ENCODE measurements at regions not wholly inside any gene's neighbourhood (a gene's known extent, or its start where the extent isn't known, plus 50 kb on each side); places are given as distances from the start of the nearest gene placed in this dataset.

GRCh38 chr20:1758765-1759164 is 101.2 kb upstream of the SIRPG start:
- TF ChIP-seq POLR2A (IDR thresholded peaks at IDR 0.05) (no peak), CTCF (IDR thresholded peaks at IDR 0.05) (no peak)
